NCI-H82 treated with DMSO at 0.1 percent for 48 hours (cell line): ENCODE measurements at regions not wholly inside any gene's neighbourhood (a gene's known extent, or its start where the extent isn't known, plus 50 kb on each side); places are given as distances from the start of the nearest gene placed in this dataset.

Source experiments
- DNase-seq: peaks from one replicate; lab custom pipeline; 2025; ENCODE audit not compliant: unreplicated experiment; lab: John Stamatoyannopoulos, UW

- no peak for DNase-seq
Observed at GRCh38 chr5:3077684-3078083, 326.2 kb upstream of the IRX2 start.

DNA sequence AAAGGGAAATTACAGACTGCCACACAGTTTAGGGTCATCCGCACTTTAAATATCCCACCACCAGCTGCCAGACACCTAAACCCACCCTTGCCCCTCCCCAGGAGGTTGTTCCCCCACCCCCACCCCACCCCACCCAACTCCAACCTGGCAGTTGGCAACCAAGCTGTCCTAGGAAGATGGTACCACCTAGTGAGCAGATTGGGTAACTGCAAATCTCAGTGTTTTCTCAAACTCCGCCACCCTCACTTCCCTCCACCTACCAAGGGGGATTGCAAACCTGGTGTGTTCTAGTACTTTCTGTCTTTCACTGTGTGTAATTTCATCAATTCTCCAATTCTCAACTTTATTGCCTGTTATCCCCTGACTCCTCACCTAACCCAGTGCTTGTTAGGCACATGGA is 323.8 kb upstream of the IRX2 start:
- DNase-seq, result no peak

DNA sequence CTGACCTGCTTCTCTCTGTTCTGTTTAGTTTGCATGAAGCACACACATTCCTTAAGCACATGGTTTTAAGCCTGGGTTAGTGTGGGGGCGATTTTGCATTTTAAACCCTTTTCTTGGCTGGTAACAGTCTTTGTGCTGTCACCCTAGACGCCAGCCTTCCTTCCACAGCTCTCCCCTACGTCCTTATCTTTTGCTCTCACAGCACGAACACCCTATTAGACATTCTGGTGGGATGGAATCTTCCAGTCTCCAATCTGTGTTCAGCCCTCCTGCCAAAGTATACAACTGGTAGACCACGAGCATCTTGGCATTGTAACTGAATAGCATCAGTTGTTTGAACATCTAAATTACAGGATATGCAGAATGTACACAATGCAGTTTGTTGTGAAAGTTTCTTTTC is 316.9 kb upstream of the IRX2 start:
- DNase-seq, result no peak

- DNase-seq, result no peak
Observed at GRCh38 chr5:3060283-3060682, 308.8 kb upstream of the IRX2 start.

DNA sequence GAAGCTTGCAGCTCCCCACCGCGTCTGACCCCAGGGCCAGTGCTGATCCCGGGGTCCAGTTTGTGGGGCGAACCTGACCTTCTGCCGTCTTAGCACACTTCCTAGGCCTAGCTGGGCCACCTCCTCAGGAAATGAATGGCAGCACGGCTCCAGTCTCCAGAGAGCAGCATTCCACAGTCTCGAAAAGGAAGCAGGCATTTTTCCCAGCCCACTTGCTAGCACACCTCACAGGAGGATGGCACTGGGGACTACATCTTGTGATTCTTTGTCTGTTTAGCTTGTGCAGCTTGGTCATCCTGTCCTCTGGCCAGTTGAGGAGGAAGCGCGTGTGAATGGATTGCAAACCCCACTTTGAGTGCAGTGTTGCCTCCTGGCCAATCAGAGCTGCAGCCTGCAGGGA is 308.0 kb upstream of the IRX2 start:
- DNase-seq, result no peak

DNA sequence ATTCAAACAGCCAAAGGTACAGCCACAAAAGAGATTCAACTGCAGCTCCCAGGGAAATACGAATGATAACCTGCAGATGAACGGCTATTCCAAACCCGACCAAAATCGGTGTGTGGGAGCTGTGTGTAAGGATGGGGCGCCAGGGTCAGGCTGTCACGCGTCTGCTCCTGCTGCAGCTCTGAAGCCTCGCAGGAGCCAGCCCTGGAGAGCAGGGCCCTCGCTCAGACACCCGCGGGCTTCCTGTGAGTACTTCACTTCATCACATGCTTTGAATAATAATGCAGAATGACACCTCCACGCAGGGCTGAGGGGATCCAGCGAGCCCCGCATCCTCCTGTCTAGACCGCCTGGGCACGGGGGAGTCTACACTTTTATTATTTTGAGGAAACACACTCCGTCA is 307.5 kb upstream of the IRX2 start:
- no peak for DNase-seq

DNA sequence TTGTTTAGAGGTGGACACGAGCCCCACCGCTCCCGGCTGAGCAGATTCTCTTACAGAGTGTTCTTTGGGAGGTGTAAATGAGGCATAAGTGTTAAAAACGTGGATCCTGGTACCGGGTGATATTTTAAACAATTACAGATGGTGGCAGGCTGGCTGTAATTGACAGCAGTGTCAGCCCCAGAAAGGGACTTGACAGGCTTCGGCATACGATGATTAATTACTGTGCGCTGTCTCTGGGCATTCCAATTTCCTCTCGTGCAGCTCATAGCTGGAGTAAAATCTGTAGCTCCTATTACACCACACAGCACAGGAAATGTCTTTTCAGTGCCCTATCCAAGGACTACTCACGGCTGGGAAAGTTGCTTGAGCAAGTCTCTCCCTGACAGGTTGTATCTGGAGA is 305.4 kb upstream of the IRX2 start:
- DNase-seq, result no peak

GRCh38 chr5:3051400-3051799 is 299.9 kb upstream of the IRX2 start:
- DNase-seq, result no peak

DNA sequence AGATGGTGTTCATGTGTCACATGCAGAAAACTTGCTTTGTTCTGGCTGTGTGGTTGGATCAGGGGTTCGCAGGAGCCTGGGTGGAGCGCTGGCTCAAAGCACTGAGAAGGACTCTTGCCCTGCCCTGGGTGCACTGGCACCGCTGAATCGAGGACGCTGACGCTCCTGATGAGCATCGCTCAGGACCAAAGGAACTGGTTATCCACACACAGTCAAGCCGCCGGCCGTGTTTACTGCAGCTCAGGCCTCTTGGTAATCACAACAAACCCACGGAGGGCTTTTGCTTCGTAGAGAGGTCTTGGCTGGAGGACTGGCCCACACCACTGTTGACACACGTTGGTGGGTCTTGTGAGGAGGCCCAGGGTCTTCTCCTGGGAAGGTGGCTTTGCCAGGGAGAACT is 299.4 kb upstream of the IRX2 start:
- no peak for DNase-seq

DNA sequence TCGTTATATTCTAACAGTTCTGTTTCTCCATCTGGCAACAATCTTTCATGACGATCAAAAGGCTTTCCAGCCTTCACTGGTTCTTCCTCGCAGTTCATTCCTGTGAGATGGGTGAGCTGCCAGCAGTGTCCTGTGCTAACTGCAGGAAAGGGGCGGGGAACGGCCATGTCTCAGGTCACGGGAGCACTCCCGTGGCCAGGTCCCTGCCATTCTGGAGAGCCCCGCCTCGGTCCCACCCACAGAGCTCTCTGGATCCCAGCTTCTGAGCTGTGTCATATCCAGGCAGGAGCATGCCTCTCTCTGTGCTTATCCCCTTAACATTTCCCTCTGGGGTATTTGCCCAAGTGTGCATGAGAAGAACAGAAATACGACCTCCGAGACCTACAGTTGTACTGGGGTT is 297.8 kb upstream of the IRX2 start:
- DNase-seq, result no peak

GRCh38 chr5:3047212-3047774 is 295.8 kb upstream of the IRX2 start:
- no peak for DNase-seq

DNA sequence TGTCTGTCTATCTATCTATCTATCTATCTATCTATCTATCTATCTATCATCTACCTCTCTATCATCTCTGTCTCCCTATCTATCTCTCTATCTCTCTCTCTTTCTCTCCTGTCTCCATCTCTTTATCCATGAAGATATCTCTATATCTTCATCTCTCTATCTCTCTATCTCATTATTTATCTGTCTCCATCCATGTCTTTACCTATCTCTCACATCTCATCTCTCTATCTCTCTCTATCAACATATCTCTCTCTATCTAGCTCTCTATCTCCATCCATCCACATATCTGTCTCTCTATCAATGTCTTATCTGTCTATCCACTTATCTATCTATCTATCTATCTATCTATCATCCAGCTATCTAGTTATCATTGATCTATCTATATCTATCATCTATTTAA is 292.1 kb upstream of the IRX2 start:
- DNase-seq, result no peak

GRCh38 chr5:3041001-3041400 is 289.5 kb upstream of the IRX2 start:
- DNase-seq, result no peak

DNA sequence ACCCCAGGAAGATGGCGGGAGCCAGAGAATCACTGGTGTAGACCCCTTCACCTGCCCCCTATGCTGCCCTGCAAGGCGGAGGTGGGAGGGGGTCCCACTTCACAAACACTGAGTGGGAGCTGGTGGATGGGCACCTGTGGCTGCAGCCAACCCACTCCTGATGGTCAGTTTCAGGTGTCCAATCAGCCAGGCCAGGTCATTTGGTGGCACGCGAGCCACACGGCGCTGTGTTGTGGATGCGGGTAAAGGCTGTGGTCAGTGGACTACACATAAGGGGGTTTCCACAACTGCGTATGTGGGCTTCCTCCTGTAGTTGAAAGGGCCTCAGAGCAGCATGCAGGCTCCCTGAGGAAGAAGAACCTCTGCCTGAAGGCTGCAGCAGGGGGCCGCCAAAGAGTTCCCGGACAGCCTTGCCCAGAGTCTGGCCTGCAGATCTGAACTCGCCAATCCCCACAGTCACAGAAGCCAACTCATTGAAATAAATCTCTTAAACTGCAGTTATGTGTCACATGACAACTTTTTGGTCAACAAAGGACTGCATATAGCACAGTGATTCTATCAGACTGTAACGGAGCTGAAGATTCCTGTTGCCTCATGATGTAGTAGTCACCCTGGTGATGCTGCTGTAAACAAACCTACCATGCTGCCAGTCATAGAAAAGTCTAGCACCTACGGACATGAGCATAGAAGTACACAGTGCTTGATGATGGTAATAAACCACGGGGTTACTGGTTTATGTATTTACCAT is 284.7 kb upstream of the IRX2 start:
- DNase-seq, result no peak

- no peak for DNase-seq
Observed at GRCh38 chr5:3035452-3035851, 284.0 kb upstream of the IRX2 start.

DNA sequence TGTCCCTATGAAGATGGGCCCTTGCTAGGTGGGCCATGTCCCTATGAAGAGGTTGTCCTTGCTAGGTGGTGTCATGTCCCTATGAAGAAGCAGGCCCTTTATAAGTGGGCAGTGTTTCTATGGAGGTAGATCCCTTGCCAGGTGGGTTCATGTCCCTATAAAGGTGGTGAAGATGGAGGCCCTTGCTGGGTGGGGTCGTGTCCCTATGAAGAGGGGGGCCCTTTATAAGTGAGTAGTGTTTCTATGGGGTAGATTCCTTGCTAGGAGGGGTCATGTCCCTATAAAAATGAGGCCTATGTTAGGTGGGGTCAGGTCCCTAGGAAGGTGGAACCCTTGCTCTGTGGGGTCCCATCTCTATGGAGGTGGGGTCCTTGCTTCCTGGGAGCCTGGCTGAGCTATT is 283.4 kb upstream of the IRX2 start:
- no peak for DNase-seq

GRCh38 chr5:3034449-3034848 is 283.0 kb upstream of the IRX2 start:
- no peak for DNase-seq

DNA sequence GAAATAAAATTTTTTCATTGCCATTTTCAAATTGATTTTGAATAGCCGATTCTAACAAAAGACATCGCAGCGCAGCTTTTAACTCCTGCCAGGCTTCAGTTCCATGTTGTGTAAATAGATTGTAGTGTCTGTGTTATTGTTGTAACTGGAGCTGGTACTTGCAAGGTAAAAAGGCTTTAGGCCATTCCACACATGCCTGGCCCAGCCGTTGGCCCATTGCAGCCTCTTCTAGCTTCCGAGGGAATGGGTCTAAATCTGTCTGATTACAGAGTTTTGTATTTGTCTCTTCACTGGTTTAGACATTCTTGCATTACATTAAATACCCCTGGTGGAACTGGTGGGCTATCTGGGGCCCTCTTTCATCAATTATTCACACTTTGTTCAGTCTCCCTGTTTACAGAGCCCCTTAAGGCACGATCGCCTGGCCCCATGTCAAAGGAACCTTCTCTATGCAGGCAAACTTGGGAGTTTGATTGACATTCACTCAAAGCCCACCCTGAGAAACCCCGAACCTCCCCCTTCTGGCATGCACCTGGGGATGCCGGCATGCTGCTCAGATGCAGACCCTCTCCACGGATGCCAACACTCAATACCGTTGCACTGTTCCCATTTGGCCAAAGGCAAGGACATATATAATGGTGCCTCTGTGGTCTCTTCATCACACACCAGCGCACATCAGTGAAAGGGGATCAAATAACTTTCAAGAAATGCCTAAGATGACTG is 281.7 kb upstream of the IRX2 start:
- no peak for DNase-seq

DNA sequence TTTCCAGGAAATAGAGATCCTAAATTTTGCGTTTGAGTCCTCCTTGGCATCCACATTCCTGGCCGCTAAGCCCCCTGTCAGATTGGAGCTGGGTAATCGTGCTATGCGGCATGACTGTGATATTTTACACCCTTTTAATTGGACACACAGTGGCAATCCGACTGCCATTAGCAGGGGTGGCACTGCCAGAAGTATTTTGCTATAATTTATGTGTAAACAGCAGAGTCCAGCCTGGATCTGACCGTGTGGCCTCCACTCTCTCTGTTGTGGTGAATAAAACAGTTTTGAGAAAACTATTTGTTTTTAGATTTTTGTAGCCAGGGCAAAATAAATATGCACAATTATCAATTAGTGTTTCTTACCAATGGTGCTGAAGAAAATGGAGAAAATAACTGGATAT is 281.0 kb upstream of the IRX2 start:
- DNase-seq, result no peak

DNA sequence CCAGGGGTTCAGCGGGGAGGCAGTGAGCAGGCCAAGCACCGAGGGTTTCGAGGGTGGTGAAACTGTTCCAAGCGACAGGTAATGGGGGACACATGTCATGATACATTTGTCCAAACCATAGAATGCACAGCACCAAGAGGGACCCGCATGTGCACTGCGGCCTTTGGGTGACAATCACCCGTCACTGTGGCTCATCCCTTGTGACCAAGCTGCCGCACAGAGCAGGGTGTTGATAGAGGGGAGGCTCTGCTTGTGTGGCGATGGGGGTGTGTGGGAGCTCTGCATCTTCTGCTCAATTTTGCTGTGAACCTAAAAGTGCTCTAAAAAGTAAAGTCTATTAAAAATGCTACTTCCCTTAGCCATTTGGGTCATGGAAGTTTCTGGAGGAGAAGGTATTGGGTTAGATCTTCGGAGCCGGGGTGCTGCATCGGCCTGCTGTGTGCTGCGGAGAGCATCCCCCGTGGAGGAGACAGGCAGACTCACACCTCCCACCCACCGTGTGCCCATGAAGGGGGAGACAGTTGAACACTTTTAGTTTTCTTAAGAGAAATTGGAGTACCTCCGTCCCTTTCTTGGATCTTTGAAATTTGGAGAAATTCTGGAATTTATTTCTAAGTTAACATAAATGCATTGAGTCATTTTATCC is 280.4 kb upstream of the IRX2 start:
- DNase-seq, result no peak

- no peak for DNase-seq
Observed at GRCh38 chr5:3030511-3031165, 279.2 kb upstream of the IRX2 start.

GRCh38 chr5:3029396-3029795 is 277.9 kb upstream of the IRX2 start:
- DNase-seq, result no peak
